H1 (cell line): ENCODE measurements at regions not wholly inside any gene's neighbourhood (a gene's known extent, or its start where the extent isn't known, plus 50 kb on each side); places are given as distances from the start of the nearest gene placed in this dataset.

ENCODE experiments used
- CTCF ChIA-PET: fragments of 300-600 bp; sonication (Branson Sonifier 250); formaldehyde crosslinking; loops from one replicate; lab custom pipeline; 2021; ENCODE audit not compliant: partially characterized antibody; lab: Charles Lee
- POLR2A ChIA-PET: fragments of 300-600 bp; sonication (Branson Sonifier 250); formaldehyde crosslinking; loops from one replicate; lab custom pipeline; 2021; ENCODE audit warnings: inconsistent platforms; ENCODE audit not compliant: partially characterized antibody; lab: Charles Lee
- DNase-seq, 2 experiments: peaks; one replicate each; pipeline versions ENCODE4 v3.0.0 to v3.0.0-alpha.2; 2010 to 2022; ENCODE audit warnings: low spot score in 2 of 2, low read depth in 1 of 2, mixed read lengths in 1 of 2
- FAIRE-seq: peaks from 2 replicates; lab custom pipeline; 2011; peaks lifted over from hg19 to GRCh38; lab: Jason Lieb, UNC
- H2AFZ ChIP-seq: 2 replicates; pipeline ENCODE4 v1.8.1; 2012; ENCODE audit warnings: low read length, inconsistent platforms
- H2AK5ac ChIP-seq: 2 replicates; pipeline ENCODE4 v1.6.1; 2013; ENCODE audit warnings: low read depth, low read length
- H2BK120ac ChIP-seq: replicated peaks from 2 replicates; pipeline ENCODE3; 2013; ENCODE audit warnings: low read depth, low read length, inconsistent platforms
- H2BK12ac ChIP-seq: 2 replicates; pipeline ENCODE4 v1.6.1; 2013; ENCODE audit warnings: low read depth, low read length
- H2BK15ac ChIP-seq: 2 replicates; pipeline ENCODE4 v1.6.1; 2013; ENCODE audit warnings: low read length
- H2BK20ac ChIP-seq: 2 replicates; pipeline ENCODE4 v1.6.1; 2013; ENCODE audit warnings: low read length
- H2BK5ac ChIP-seq: 2 replicates; pipeline ENCODE4 v1.6.1; 2013; ENCODE audit warnings: low read depth, low read length
- H3K14ac ChIP-seq: 2 replicates; pipeline ENCODE4 v1.6.1; 2013; ENCODE audit warnings: inconsistent platforms; ENCODE audit not compliant: insufficient read length
- H3K18ac ChIP-seq: 2 replicates; pipeline ENCODE4 v1.6.1; 2013; ENCODE audit warnings: low read length; ENCODE audit errors: extremely low read depth
- H3K23ac ChIP-seq: 2 replicates; pipeline ENCODE4 v1.6.1; 2013; ENCODE audit warnings: inconsistent platforms; ENCODE audit not compliant: insufficient read length
- H3K23me2 ChIP-seq: 2 replicates; pipeline ENCODE4 v1.6.1; 2013; ENCODE audit warnings: low read depth, low read length
- H3K27ac ChIP-seq: 2 replicates; pipeline ENCODE4 v1.6.1; 2011; ENCODE audit warnings: low read depth, low read length, inconsistent platforms
- H3K27me3 ChIP-seq, 4 experiments: replicated peaks in 1 of 4; 1 replicate in 1 of 4; 2 replicates in 3 of 4; pipeline versions ENCODE4 v1.6.1 to v1.8.1; 2011 to 2013; ENCODE audit warnings: low read length in 3 of 4, mild to moderate bottlenecking in 3 of 4, inconsistent platforms in 2 of 4, mixed read lengths in 2 of 4, moderate library complexity in 1 of 4; ENCODE audit not compliant: control insufficient read depth in 3 of 4, insufficient read depth in 3 of 4; ENCODE audit errors: extremely low read depth in 1 of 4
- H3K36me3 ChIP-seq, 4 experiments: 2 replicates each; pipeline versions ENCODE4 v1.6.1 to v1.8.1; 2011 to 2013; ENCODE audit warnings: mild to moderate bottlenecking in 4 of 4, low read length in 3 of 4, moderate library complexity in 2 of 4, control low read depth in 1 of 4, inconsistent platforms in 1 of 4; ENCODE audit not compliant: insufficient read depth in 4 of 4, control insufficient read depth in 2 of 4
- H3K4ac ChIP-seq: replicated peaks from 2 replicates; pipeline ENCODE3; 2013; ENCODE audit warnings: low read length, low read depth, mixed read lengths, inconsistent platforms; ENCODE audit not compliant: insufficient read length
- H3K4me1 ChIP-seq, 4 experiments: replicated peaks in 1 of 4; 1 replicate in 1 of 4; 2 replicates in 3 of 4; pipeline versions ENCODE4 v1.6.1 to v1.8.1; 2011 to 2013; ENCODE audit warnings: low read length in 3 of 4, inconsistent platforms in 2 of 4, mixed read lengths in 1 of 4; ENCODE audit not compliant: insufficient read depth in 4 of 4, control insufficient read depth in 3 of 4
- H3K4me2 ChIP-seq, 2 experiments: 2 replicates each; pipeline versions ENCODE4 v1.6.1 to v1.8.1; 2011 to 2013; ENCODE audit warnings: low read depth in 2 of 2, low read length in 2 of 2, control low read depth in 1 of 2, inconsistent platforms in 1 of 2, mild to moderate bottlenecking in 1 of 2; ENCODE audit not compliant: insufficient read depth in 1 of 2
- H3K4me3 ChIP-seq, 4 experiments: fragments of 200-600, 300-600 bp in 1 of 4; sonication (generic), shearing (Covaris generic), sonication (Bioruptor Twin) in 1 of 4; 2 replicates each; pipeline versions ENCODE4 v1.5.1 to v1.8.1; 2011 to 2016; ENCODE audit warnings: low read length in 4 of 4, low read depth in 3 of 4, control low read depth in 2 of 4, inconsistent platforms in 2 of 4, mild to moderate bottlenecking in 2 of 4, mixed read lengths in 1 of 4, moderate library complexity in 1 of 4; ENCODE audit not compliant: insufficient read depth in 2 of 4; ENCODE audit errors: extremely low read depth in 1 of 4
- H3K56ac ChIP-seq: replicated peaks from 2 replicates; pipeline ENCODE3; 2013; ENCODE audit warnings: low read depth, mild to moderate bottlenecking, mixed read lengths, low read length, inconsistent platforms; ENCODE audit not compliant: insufficient read length
- H3K79me1 ChIP-seq: 2 replicates; pipeline ENCODE4 v1.6.1; 2013; ENCODE audit warnings: low read depth, low read length, control low read depth
- H3K79me2 ChIP-seq, 2 experiments: 2 replicates each; pipeline versions ENCODE4 v1.6.1 to v1.8.1; 2012 to 2013; ENCODE audit warnings: low read length in 2 of 2, mild to moderate bottlenecking in 2 of 2, inconsistent platforms in 1 of 2; ENCODE audit not compliant: insufficient read depth in 2 of 2, control insufficient read depth in 1 of 2
- H3K9ac ChIP-seq, 4 experiments: replicated peaks in 1 of 4; 1 replicate in 1 of 4; 2 replicates in 3 of 4; pipeline versions ENCODE4 v1.6.1 to v1.8.1; 2011 to 2013; ENCODE audit warnings: low read depth in 3 of 4, low read length in 3 of 4, control low read depth in 2 of 4, mild to moderate bottlenecking in 2 of 4, moderate library complexity in 2 of 4, inconsistent platforms in 1 of 4; ENCODE audit errors: extremely low read depth in 1 of 4
- H3K9me3 ChIP-seq, 2 experiments: 2 replicates each; pipeline versions ENCODE4 v1.6.1 to v1.8.1; 2012 to 2013; ENCODE audit warnings: mild to moderate bottlenecking in 2 of 2, moderate library complexity in 2 of 2, control low read depth in 1 of 2, inconsistent platforms in 1 of 2, low read depth in 1 of 2, low read length in 1 of 2, mixed read lengths in 1 of 2; ENCODE audit not compliant: insufficient read depth in 2 of 2
- H4K20me1 ChIP-seq, 2 experiments: replicated peaks in 1 of 2; 2 replicates each; pipeline versions ENCODE3 to v1.8.1; 2011 to 2013; ENCODE audit warnings: inconsistent platforms in 2 of 2, low read length in 2 of 2, mild to moderate bottlenecking in 1 of 2; ENCODE audit not compliant: insufficient read depth in 2 of 2, control insufficient read depth in 1 of 2
- H4K5ac ChIP-seq: 2 replicates; pipeline ENCODE4 v1.6.1; 2013; ENCODE audit warnings: low read length, low read depth, mixed read lengths, inconsistent platforms; ENCODE audit not compliant: insufficient read length
- H4K8ac ChIP-seq: 2 replicates; pipeline ENCODE4 v1.8.0; 2013; ENCODE audit warnings: mild to moderate bottlenecking, moderate library complexity, low read length, inconsistent platforms; ENCODE audit not compliant: insufficient read depth; ENCODE audit errors: extremely low read depth
- H4K91ac ChIP-seq: replicated peaks from 2 replicates; pipeline ENCODE3; 2013; ENCODE audit warnings: low read length, mixed read lengths, inconsistent platforms; ENCODE audit not compliant: insufficient read length
- CEBPB ChIP-seq: IDR thresholded peaks from 2 replicates; pipeline ENCODE4 v1.6.1; 2012; ENCODE audit warnings: low read depth, low read length
- EP300 ChIP-seq, 2 experiments: IDR thresholded peaks; 1 replicate in 1 of 2; 2 replicates in 1 of 2; pipeline ENCODE4 v1.6.1; 2011 to 2012; ENCODE audit warnings: low read depth in 2 of 2, low read length in 2 of 2, mild to moderate bottlenecking in 2 of 2, borderline replicate concordance in 1 of 2, inconsistent platforms in 1 of 2, moderate library complexity in 1 of 2
- HDAC2 ChIP-seq, 2 experiments: fragments of 300-600 bp in 1 of 2; sonication (generic) in 1 of 2; IDR thresholded peaks; 2 replicates each; pipeline ENCODE4 v1.6.1; 2011 to 2012; ENCODE audit warnings: low read depth in 2 of 2, low read length in 2 of 2, mild to moderate bottlenecking in 2 of 2, moderate library complexity in 2 of 2, borderline replicate concordance in 1 of 2, inconsistent platforms in 1 of 2
- JUND ChIP-seq: IDR thresholded peaks from 2 replicates; pipeline ENCODE4 v1.6.1; 2011; ENCODE audit warnings: mild to moderate bottlenecking, improper control_type of control experiment, low read length
- KDM5A ChIP-seq: fragments of 200-600 bp; IDR thresholded peaks from 2 replicates; pipeline ENCODE4 v1.7.1; 2012; ENCODE audit warnings: mild to moderate bottlenecking, low read length, inconsistent platforms, mixed read lengths
- MAFK ChIP-seq: IDR thresholded peaks from 2 replicates; pipeline ENCODE4 v1.6.1; 2012; ENCODE audit warnings: low read depth, mild to moderate bottlenecking, improper control_type of control experiment, low read length
- MAX ChIP-seq: IDR thresholded peaks from 2 replicates; pipeline ENCODE4 v1.6.1; 2012; ENCODE audit warnings: inconsistent platforms
- PHF8 ChIP-seq: fragments of 200-600 bp; sonication (generic); conservative IDR thresholded peaks from 2 replicates; pipeline ENCODE4 v1.7.1; 2012; ENCODE audit warnings: low read depth, mild to moderate bottlenecking, inconsistent platforms, low read length, moderate library complexity
- RAD21 ChIP-seq, 2 experiments: IDR thresholded peaks in 1 of 2; conservative IDR thresholded peaks in 1 of 2; 2 replicates each; pipeline ENCODE4 v1.6.1; 2011; ENCODE audit warnings: low read depth in 2 of 2, low read length in 2 of 2, improper control_type of control experiment in 1 of 2, inconsistent platforms in 1 of 2, mild to moderate bottlenecking in 1 of 2, moderate library complexity in 1 of 2
- SAP30 ChIP-seq: fragments of 300-600 bp; sonication (generic); IDR thresholded peaks from 2 replicates; pipeline ENCODE4 v1.7.1; 2012; ENCODE audit warnings: low read length, moderate library complexity, mild to moderate bottlenecking, inconsistent platforms; ENCODE audit not compliant: insufficient read depth, insufficient replicate concordance
- SIX5 ChIP-seq: IDR thresholded peaks from 2 replicates; pipeline ENCODE4 v1.6.1; 2011; ENCODE audit warnings: mild to moderate bottlenecking, low read depth, low read length
- SP2 ChIP-seq: IDR thresholded peaks from 2 replicates; pipeline ENCODE4 v1.6.1; 2012; ENCODE audit warnings: mild to moderate bottlenecking, low read length, inconsistent platforms
- TAF1 ChIP-seq: IDR thresholded peaks from 2 replicates; pipeline ENCODE4 v1.6.1; 2011; ENCODE audit warnings: mild to moderate bottlenecking, low read depth, low read length
- TBP ChIP-seq: IDR thresholded peaks from 2 replicates; pipeline ENCODE4 v1.6.1; 2011; ENCODE audit warnings: low read depth, low read length, improper control_type of control experiment
- WGBS, 2 experiments: shearing (Covaris generic) in 1 of 2; methylation state at CpG; one replicate each; pipeline versions ENCODE4 v1.1.6 to v1.1.7; 2013 to 2015; ENCODE audit warnings: low lambda C conversion rate in 2 of 2, mixed read lengths in 2 of 2, inconsistent platforms in 1 of 2, low coverage in 1 of 2, missing lambda C conversion rate in 1 of 2; ENCODE audit not compliant: insufficient replicate concordance in 2 of 2, insufficient coverage in 1 of 2, insufficient read length in 1 of 2; ENCODE audit errors: extremely low coverage in 1 of 2, missing lambda C conversion rate in 1 of 2; 5-methylcytosine and 5-hydroxymethylcytosine counted together

GRCh38 chr4:77251751-77252150 lies 94.7 kb downstream of the CCNG2 start:
- Histone ChIP-seq H2BK5ac (no peak overlapping the region), H4K20me1 (no peaks in the 10 kb centered on the region), H4K91ac (no peak overlapping the region), H2BK20ac (no peak overlapping the region), H3K36me3 (no peaks in the 10 kb centered on the region), H3K27me3 (peaks cover 0 to 1% (median 0%) of the 10 kb centered on the region in 4 experiments; a peak in 1 of 7 replicates), H3K4me3 (no peak overlapping the region), H2AK5ac (no peak overlapping the region), H3K9ac (no peak overlapping the region), H4K8ac (no peak overlapping the region), H3K14ac (no peak overlapping the region), H3K4me1 (no peaks in the 10 kb centered on the region), H3K56ac (no peak overlapping the region), H3K79me1 (no peaks in the 10 kb centered on the region), H3K9me3 (no peaks in the 10 kb centered on the region; a peak in 1 of 4 replicates), H2BK120ac (no peak overlapping the region), H3K23me2 (no peaks in the 10 kb centered on the region), H3K79me2 (no peaks in the 10 kb centered on the region), H4K5ac (no peak overlapping the region), H3K27ac (no peak overlapping the region), H3K23ac (no peak overlapping the region), H3K18ac (no peak overlapping the region), H3K4ac (no peak overlapping the region), H2BK15ac (no peak overlapping the region), H2BK12ac (no peak overlapping the region), H3K4me2 (no peak overlapping the region), H2AFZ (no peak overlapping the region)
- no peak for DNase-seq
- ChIA-PET CTCF (interaction anchor here (0.8 to 2.7 kb wide), 6 partner anchors 11 to 181 kb away, joined by 3 to 11 read pairs (median 4); no protein-coding TSS in a partner anchor), POLR2A (no interaction called here)
- 84% methylated on average over 3 of the region's 3 CpGs; no CpG with 5 or more reads in 1 of the 2 experiments for WGBS, 2 experiments
- no peak for FAIRE-seq
- no peak for TF ChIP-seq PHF8
- TF ChIP-seq SP2, result no peak
- TF ChIP-seq MAX, result no peak
- TF ChIP-seq TBP, result no peak
- TF ChIP-seq KDM5A, result no peak
- no peak for TF ChIP-seq JUND
- TF ChIP-seq HDAC2 (IDR thresholded peaks at IDR 0.05; ENCODE audit: borderline replicate concordance in 1 of 2, low read depth in 2 of 2, low read length in 2 of 2), result no peak
- no peak for TF ChIP-seq SAP30
- TF ChIP-seq MAFK, result no peak
- TF ChIP-seq SIX5, result no peak
- no peak for TF ChIP-seq RAD21 (IDR thresholded peaks at IDR 0.05 in 1 of 2, conservative IDR thresholded peaks at IDR 0.05 in 1 of 2; ENCODE audit: low read depth in 2 of 2, low read length in 2 of 2)
- TF ChIP-seq EP300 (IDR thresholded peaks at IDR 0.05; ENCODE audit: borderline replicate concordance in 1 of 2, low read depth in 2 of 2, low read length in 2 of 2), result no peak
- no peak for TF ChIP-seq CEBPB
- no peak for TF ChIP-seq TAF1
